ENCODE measurements at regions not wholly inside any gene's neighbourhood (a gene's known extent, or its start where the extent isn't known, plus 50 kb on each side); places are given as distances from the start of the nearest gene placed in this dataset.

DNA sequence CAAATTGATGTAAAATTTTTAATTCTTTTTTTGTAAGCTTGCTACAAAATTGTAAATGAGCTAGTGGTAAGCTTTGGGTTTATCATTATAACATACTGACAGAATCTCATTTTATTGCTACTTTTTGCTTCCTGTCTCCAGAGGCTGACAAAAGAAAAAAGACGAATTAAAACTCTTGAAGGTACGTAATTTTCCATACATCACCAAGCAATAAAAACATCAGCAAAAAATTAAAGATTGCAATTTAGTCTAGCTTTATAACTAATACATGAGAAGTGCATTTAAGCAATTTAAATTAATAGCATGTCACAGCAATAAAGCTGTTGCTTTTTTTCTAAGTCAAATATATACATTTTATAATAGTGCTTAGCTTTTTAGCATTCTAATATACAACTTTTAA lies 94.6 kb upstream of the SNTG2 start:
- TF ChIP-seq, protein P1, sequence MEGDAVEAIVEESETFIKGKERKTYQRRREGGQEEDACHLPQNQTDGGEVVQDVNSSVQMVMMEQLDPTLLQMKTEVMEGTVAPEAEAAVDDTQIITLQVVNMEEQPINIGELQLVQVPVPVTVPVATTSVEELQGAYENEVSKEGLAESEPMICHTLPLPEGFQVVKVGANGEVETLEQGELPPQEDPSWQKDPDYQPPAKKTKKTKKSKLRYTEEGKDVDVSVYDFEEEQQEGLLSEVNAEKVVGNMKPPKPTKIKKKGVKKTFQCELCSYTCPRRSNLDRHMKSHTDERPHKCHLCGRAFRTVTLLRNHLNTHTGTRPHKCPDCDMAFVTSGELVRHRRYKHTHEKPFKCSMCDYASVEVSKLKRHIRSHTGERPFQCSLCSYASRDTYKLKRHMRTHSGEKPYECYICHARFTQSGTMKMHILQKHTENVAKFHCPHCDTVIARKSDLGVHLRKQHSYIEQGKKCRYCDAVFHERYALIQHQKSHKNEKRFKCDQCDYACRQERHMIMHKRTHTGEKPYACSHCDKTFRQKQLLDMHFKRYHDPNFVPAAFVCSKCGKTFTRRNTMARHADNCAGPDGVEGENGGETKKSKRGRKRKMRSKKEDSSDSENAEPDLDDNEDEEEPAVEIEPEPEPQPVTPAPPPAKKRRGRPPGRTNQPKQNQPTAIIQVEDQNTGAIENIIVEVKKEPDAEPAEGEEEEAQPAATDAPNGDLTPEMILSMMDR (IDR thresholded peaks at IDR 0.05), result no peak
- TF ChIP-seq POLR2AphosphoS5 (IDR thresholded peaks at IDR 0.05) (no peak), POLR2A (IDR thresholded peaks at IDR 0.05) (no peak)
